ENCODE measurements at regions not wholly inside any gene's neighbourhood (a gene's known extent, or its start where the extent isn't known, plus 50 kb on each side); places are given as distances from the start of the nearest gene placed in this dataset.
"Not testable (repeated sequence)": the region's sequence is repeated elsewhere in the genome, so short reads cannot be mapped to it uniquely, and the experiment has no call there.

DNA sequence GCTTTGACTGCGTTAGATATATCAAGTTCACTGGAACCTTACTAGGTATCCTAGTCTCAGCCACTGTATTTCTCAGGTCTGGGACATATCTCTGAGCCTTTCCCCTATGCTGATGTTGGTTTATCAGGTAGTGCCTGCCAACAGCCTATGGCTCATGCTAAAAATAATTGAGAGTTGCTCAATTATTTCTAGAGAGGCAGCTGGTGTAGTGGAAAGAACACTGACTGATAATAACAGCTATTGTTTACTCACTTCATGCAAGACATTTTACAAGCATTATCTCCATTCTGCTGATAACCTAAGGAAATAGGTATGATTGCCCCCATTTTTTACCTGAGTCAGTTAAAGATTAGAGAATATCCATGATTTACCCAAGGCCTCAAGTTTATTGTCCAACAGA, 231.4 kb downstream of the LRRN1 start:
- DNase-seq = no peak

DNA sequence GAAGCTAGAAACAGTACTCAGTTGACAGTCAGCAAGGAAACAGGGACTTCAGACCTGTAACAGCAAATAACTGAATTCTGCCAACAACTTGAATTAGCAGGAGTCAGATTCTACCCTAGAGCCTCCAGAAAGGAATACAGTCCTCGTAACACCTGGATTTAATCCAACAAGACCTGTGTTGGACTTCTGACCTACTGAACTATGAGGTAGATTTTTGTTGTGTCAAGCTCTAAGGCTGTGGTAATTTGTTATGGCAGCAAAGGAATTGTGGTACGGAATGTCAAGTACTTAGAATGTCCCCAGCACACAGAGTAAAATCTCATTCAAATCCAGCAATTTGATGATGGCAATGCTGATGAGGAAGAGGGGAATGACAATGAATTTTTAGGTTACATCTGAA, 234.1 kb downstream of the LRRN1 start:
- no peak for DNase-seq

DNA sequence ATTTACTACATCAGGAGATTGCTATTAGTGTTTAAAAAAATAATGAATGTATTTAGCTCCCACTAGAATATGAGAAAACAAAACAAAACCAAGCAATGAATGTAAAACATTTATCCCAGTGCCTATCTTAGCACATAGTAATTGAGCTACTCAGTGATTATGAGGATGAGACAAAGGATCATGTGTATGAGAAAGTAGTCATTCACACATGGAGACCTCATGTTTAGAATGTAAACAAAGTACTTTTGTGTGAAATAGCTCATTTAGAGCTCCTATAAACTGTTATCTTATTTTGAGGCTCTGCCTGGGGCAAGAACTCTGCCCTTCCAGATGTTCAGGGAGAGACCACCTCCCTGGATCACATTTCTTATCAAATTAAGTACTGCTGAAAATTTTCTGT, 236.8 kb downstream of the LRRN1 start:
- no peak for DNase-seq

DNA sequence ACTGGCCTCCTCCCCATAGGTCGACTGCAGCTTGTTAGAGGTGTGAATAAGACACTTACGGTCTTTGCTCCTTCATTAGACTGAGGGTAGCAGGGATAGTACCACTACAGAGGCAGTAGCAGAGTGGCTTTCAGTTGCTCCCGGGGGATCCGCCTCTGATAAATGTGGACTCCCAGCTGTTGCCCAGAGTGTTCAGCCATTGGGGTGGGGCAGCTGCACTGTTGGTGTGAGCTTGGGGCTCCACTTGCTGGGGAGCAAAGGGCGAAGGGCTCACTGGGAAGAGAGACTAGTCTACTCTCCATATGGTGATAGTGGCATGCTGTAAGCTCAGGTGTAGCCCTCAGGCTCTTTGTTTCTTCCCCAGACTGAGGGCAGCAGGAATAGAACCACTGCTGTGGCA, 239.1 kb downstream of the LRRN1 start:
- DNase-seq = no peak

DNA sequence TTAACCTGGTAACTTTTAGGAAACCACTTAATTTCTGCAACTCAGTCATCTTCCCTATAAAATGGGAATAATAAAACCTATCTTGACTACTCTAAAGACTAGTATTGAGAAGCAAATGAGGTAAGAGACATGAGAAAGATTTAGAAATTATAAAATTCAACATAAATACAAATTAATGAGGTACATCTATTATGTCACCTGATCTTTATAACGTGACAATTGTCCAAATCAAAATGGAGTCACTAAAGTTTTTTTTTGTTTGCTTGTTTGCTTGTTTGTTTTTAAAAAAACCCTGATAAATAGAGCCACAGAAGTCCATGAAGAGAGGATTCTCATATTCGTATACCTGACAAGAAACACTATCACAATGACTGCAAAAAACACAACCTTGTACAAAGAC, 242.8 kb downstream of the LRRN1 start:
- no peak for DNase-seq

DNA sequence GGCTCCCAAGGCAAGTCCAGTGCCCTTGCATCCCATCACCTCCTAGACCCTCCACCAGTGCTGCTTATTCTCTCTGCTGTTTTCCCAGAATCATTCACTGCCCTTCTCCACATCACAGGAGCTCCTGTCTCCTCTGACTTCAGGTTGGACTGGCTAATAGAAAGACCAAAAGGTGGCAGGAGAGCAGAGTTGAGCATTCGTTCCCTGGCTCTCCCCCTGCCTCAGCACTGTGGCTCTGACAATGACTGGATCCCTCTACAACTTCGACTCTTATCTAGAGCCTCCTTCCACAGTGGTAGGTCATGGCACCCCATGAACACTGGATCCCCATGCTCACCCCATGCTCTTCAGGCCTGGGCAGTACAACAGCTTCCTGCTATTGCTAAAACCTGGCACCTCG, 243.6 kb downstream of the LRRN1 start:
- no peak for DNase-seq

DNA sequence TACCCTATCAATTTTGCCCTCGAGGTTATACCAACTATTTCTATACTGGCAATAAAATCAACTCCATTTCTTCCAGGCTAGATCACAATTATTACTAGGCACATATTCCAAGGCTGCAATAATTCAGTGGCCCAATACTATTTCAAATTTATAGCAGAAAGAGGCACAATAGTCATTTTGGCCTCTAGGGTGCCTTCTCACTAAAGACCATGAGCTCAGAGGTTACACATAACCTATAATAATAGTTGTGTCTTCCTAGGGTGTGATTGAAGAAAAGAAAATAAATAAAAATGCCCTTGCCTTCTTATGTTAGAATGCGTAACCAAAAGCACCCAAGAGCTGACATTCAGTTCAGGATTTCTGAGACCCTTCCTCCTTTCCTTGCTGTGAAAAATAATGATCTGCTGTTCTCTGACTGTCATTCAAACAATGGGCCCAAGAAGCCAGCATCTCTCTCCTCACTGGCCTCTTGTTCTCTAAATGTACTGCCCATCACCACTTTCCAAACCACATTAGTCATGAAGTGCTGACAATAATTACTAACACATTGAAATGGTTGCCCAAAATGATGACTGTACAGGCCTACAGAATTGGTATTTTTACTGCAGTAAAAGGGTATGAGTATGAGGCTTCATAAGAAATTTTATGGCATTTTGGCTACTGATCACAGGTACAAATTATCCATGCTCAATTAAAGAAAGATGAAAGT, 244.8 kb downstream of the LRRN1 start:
- no peak for DNase-seq

DNA sequence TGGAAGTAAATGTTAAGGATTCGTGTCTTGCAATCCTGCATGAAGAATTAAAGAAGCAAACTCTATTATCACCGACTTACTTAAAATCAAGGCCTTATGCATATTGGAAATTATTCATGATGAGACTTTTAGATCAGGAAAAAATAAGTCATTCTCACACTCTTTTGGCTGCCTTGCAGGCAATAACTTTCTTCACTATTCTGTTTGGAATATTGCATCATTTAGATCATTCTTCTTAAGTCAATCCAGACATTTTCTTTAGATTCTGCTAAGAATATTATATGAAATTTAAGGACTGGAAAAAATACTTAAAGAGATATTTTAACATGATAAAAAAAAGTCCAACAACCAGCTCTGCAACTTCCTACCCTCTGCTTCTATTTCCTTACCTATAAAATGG, 245.4 kb downstream of the LRRN1 start:
- no peak for DNase-seq

DNA sequence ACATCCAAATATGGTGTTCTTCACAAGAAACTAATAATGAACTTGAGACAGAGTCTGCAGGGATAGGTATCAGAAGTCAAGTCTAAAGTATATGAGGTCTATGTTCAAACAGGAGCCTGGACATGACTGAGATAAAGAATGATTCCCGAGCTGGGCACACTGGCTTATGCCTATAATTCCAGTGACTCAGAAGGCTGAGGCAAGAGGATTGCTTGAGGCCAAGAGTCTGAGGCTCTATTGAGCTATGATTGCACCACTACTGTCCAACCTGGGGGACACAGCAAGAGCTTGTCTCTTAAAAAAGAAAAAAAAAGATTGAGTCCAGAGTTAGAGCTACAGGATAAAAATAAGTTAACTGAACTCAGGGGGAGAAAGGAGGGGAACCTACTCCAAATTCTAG, 246.5 kb downstream of the LRRN1 start:
- DNase-seq = no peak

DNA sequence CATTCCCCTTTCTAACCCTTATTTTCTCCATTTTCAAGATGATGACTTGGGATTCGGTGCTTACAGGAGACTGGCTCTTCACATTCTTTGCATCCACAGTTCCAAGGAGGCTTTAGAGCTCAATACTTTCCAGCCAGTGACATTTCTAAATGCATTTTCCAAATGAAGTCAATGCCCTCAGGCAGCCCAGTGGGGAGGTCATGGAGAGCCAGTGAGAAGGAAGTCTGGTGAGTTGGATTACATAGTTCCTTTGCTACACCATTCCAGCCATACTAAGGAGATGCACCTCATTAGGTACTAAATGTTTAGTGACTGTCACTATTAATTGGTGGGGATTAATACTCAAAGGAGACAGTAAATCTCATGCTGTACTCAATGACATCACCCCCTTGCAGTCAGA, 248.1 kb downstream of the LRRN1 start:
- DNase-seq = no peak

DNA sequence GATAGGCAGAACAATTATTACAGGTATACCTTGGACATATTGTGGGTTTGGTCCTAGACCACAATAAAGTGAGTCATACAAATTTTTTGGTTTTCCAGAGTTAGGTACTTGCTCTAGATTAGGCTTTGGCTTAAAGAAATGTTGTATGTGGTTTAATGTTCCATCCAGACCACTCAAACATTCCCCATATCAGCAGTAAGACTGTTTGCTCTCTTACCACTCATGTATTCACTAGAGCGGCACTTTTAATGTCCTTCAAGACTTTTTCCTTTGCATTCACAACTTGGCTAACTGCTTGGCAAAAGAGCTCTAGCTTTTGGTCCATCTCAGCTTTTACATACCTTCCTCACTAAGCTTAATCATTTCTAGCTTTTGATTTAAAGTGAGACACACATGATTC, 250.5 kb upstream of the SETMAR start:
- DNase-seq = no peak

DNA sequence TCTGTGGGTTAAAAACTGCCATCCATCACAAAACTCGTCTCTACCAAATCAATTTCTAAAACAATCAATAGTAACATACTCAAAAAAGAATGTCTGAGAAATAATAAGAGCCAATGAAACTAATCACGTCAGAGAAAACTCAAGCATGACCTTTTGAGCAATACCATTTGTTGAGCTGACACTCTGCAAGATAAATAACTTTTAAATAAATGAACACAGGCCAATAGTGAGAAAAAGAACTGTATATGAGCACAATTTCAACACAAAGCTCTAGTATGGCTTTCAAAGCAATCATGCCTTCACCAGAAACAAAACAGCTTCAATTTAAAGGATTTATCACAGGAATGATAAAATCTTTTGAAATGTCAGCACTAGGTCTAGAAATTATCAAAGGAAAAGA, 249.2 kb upstream of the SETMAR start:
- DNase-seq = no peak

DNA sequence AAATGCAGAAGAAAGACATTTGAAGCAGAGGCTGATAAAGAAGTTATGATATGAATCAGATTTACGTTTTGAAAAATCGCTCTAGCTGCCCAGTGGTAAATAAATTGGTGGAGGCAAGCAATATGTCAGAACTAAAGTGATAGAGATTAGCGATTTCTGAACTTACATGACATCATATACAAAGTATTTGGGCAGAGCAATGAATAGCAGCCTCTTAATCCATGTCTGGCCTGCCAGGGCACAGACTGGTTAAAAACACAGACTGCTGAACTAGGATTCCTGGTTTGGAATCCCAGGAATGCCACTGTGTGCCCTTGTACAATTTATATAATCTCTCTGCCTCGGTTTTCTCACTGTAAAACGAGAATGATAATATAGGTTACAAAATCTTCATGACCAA, 243.1 kb upstream of the SETMAR start:
- peak; percentile 5 for DNase-seq

DNA sequence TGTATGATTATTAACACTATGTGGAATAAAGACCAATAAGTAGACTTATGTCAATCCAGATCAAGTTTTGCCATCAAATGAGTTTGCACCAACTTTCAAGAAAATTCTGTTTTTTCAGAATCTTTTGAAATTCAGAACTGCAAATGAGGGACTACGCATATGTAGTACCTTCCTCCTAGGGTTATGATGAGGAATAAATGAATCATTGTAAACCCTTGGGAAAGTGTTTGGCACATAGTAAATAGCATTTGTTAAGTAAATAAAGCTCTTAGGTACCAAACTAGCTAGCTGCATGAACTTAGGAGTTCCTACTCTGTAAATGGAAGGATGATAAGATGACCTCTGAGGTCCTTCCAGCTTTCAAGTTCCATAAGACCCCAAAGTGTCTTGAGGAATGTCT, 242.6 kb upstream of the SETMAR start:
- no peak for DNase-seq

DNA sequence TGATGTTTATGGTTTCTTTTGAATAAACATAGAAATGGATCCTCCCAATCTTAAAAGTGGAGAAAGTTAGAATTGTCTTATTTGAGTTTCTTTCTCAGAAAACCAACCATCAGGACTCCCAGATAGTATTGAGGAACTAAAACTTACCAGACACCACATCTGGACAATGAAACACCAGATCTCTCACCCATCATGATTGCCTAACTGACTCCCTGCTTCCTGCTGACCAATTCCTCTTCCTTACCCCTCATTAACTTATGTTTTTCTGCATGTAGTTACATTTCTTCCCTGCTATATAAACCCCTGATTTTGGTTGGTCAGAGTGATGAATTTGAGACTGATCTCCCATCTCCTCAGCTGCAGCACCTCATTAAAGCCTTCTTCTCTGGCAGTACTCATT, 242.0 kb upstream of the SETMAR start:
- DNase-seq = peak; percentile 94

DNA sequence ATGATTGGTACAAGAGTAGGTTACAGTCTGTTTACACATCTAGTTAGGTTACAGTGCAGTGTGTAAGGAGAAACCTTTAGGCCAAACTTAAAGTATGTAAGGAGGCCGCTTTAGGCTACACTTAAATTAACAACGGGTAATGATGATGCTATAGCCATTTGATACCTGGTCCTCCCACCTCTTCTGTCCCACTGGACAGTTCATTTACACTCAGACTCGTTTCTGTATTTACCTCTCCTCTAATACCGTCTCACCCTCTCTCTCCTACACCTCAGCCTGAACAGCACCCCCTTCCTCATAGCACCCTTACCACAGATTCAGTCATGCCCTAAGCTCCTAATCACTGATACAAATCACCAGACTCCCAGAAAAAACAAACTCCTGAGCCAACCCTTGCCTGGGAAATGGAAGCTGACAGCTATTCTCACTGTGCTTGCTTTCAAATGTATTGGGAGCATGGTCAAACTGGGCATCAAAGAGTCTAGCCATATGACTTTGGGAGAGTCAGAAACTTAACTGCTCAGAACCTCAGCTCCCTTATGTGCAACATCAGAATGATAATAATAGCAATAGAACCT, 241.3 kb upstream of the SETMAR start:
- DNase-seq = no peak

DNA sequence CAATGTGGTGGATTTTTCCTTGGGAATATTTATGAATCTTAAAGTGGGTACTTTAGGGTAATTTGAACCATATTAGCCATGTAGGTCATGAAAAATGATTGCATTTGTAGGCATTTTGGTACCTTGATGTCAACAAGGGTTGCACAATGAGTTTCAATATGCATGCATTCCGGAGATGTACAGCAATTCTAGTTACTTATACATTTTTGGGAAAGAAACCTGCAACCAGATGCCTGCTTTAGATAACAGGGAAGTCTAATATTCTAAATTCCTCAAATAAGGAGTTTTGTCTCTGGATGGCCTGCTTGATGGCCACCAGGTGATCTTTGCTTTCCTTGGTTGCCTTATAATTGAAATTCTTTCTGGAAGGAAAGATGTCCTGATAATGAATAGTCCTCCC, 240.5 kb upstream of the SETMAR start:
- DNase-seq = no peak

DNA sequence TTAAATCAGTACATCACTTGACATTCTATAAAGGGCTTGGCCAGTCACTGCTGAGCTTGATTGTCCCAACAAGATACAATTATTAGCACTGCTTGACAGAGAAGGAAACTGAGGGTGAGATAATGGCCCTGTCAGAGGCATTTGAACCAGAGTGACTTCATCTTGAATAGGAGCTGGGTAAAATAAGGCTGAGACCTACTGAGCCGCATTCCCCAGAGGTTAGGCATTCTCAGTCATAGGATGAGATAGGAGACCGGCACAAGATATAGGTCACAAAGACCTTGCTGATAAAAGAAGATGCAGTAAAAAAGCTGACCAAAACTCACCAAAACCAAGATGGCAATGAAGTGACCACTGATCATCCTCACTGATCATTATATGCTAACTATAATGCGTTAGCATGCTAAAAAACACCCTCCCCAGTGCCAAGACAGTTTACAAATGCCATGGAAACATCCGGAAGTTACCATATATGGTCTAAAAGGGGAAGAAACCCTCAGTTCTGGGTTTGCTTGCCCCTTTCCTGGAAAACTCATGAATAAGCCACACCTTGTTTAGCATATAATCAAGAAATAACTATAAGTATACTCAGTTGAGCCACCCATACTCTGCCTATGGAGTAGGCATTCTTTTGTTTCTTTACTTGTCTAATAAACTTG, 239.1 kb upstream of the SETMAR start:
- DNase-seq = peak; percentile 26

DNA sequence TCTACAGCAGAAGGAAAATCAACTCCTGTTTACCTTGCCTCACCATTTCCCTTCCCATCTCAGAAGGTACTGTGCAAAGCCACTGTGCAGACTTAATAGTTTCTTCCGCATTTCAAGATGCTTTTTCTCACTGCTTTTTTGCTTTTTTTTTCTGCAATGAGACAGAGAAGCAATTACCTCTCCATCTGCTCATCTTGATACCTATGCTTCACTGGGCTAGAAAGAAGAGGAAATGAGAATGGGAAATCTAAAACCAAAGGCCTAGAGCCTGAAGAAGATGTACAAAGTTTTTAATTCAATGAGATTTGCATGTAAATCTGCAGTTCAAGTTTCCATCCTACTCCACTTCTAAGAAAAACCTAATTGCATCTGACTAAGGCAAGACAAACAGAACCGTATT, 238.1 kb upstream of the SETMAR start:
- DNase-seq = peak; percentile 60

DNA sequence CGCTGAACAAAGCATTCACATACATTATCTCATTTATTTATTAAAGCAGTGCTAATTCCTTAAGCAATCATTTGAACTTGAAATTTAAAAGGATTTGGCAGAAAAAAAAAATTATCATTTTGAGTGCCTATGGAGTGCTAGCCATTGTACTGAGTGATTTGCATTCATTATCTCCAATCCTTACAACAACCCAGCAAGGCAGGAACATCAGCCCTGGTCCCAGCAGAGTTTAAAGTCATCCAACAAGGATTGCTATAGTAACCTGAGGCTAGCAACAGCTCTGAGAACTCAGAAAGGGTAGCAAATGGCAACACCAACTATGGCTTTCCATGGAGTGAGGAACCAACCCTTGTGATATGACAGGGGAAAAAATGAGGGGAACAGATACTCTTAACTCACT, 237.6 kb upstream of the SETMAR start:
- DNase-seq = peak; percentile 0

DNA sequence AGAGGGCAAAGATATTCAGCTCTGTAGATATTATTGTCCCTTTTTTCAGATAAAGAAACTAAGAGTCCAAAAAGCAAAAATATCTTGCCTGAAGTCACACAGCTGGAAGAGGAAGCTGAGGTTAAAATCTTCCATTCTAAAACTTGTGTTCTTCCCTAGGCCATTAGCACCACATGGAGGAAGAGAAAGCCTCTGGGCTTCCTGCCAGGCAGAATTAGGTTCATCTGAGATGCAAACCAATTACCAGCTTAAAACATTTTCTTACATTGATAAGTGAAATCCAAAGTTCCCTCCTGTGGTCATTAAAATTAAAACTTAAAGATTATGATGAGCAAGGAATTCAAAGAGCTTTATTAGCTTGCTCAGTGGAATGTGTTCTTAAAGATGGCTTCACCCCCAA, 235.3 kb upstream of the SETMAR start:
- DNase-seq = peak; percentile 90

DNA sequence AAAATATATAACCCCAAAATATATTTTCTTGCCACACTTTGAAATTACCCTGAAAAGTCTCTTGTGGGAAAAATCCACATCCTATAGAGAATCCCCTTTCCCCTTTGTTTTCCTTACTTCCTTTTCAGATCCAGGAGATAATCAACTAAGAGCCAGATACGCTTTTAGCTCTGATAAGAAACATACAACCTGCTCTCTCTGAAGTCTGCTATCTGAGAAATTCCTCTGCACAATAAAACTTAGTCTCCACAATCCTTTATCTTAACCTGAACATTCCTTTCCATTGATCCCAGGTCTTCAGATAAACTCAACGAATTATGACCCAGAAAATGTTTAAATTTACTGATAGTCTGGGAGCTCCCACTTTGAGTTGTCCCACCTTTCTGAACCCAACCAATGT, 233.4 kb upstream of the SETMAR start:
- no peak for DNase-seq

DNA sequence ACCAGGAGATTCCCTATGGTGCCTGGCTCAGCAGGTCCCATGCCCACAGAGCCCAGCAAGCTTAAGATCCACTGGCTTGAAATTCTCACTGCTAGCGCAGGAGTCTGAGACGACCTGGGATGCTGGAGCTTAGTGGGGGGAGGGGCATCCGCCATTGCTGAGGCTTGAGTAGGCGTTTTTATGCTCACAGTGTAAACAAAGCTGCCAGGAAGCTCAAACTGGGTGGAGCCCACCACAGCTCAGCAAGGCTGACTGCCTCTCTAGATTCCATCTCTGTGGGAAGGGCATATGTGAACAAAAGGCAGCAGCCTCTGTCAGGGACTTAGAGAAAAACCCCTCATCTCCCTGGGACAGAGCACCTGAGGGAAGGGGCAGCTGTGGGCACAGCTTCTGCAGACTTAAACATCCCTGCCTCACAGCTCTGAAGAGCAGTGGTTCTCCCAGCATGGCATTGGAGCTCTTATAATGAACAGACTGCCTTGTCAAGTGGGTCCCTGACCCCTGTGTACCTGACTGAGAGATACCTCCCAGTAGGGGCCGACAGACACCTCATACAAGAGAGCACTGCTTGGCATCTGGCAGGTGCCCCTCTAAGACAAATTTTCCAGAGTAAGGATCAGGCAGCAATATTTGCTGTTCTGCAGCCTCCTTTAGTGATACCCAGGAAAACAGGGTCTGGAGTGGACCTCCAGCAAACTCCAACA, 231.5 kb upstream of the SETMAR start:
- no peak for DNase-seq

DNA sequence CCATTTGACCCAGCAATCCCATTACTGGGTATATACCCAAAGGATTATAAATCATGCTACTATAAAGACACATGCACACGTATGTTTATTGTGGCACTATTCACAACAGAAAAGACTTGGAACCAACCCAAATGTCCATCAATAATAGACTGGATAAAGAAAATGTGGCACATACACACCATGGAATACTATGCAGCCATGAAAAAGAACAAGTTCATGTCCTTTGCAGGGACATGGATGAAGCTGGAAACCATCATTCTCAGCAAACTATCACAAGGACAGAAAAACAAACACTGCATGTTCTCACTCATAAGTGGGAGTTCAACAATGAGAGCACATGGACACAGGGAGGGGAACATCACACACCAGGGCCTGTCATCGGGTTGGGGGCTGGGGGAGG, 225.9 kb upstream of the SETMAR start:
- not testable (repeated sequence) for DNase-seq
